ENCODE measurements at regions not wholly inside any gene's neighbourhood (a gene's known extent, or its start where the extent isn't known, plus 50 kb on each side); places are given as distances from the start of the nearest gene placed in this dataset.

GRCh38 chr2:219969508-219969907 lies 342.1 kb downstream of the SLC4A3 start (continued):
- no peak for TF ChIP-seq PRDM2 (tag by site-specific recombination; IDR thresholded peaks at IDR 0.05; ENCODE audit: borderline replicate concordance)

- Histone ChIP-seq H3K36me3 (ENCODE audit: control insufficient read depth in 2 of 2, insufficient read depth in 1 of 2, low read length in 2 of 2) (no peaks in the 10 kb centered on the region), H3K4me3 (ENCODE audit: low read depth, low read length) (no peak overlapping the region), H3K27ac (ENCODE audit: extremely low read depth, low read depth, low read length) (no peak overlapping the region), H3K4me1 (ENCODE audit: control insufficient read depth, insufficient read depth, low read length) (no peaks in the 10 kb centered on the region), H3K9me3 (ENCODE audit: control insufficient read depth, insufficient read depth, low read depth, low read length) (no peaks in the 10 kb centered on the region)
- TF ChIP-seq, protein P1, sequence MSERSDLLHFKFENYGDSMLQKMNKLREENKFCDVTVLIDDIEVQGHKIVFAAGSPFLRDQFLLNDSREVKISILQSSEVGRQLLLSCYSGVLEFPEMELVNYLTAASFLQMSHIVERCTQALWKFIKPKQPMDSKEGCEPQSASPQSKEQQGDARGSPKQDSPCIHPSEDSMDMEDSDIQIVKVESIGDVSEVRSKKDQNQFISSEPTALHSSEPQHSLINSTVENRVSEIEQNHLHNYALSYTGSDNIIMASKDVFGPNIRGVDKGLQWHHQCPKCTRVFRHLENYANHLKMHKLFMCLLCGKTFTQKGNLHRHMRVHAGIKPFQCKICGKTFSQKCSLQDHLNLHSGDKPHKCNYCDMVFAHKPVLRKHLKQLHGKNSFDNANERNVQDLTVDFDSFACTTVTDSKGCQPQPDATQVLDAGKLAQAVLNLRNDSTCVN (tag by site-specific recombination; optimal IDR thresholded peaks at IDR 0.05): no peak
- TF ChIP-seq KLF16 (tag by site-specific recombination; IDR thresholded peaks at IDR 0.05) (no peak), MEIS1 (CRISPR knock-in tag; IDR thresholded peaks at IDR 0.05; ENCODE audit: borderline replicate concordance) (no peak), ZNF157 (tag by site-specific recombination; IDR thresholded peaks at IDR 0.05) (no peak), OSR2 (tag by site-specific recombination; IDR thresholded peaks at IDR 0.05) (no peak), ZNF654 (tag by site-specific recombination; IDR thresholded peaks at IDR 0.05; ENCODE audit: low read depth) (no peak), ZNF114 (tag by site-specific recombination; IDR thresholded peaks at IDR 0.05) (no peak), ZNF76 (tag by site-specific recombination; IDR thresholded peaks at IDR 0.05; ENCODE audit: borderline replicate concordance, low read depth) (no peak), ZBTB44 (tag by site-specific recombination; IDR thresholded peaks at IDR 0.05) (no peak), KLF10 (tag by site-specific recombination; IDR thresholded peaks at IDR 0.05) (no peak)
- POLR2A ChIA-PET: no interaction called here
- CTCF ChIA-PET: no interaction called here
Measured at GRCh38 chr2:219973136-219973535, 345.7 kb downstream of the SLC4A3 start.

DNA sequence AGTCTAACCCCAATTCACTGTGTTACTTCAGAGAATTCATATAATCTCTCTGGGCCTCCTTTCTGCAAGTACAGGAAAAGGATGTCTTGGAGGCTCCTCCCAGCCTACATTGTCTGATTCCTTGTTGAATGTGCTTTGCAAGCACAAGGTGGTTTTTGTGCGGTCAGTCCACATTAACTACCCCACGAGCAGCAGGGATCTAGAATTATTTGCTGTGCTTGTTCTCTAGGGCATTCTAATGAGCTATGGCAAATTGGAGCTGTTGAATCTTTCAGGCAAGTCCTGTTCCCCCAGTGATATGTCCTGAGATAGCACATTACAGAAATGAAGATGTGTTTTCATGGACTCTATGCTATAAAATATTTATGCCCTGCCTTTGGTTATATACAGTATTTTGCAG lies 349.4 kb downstream of the SLC4A3 start:
- no peaks in the 10 kb centered on the region for H3K36me3 ChIP-seq (ENCODE audit: control insufficient read depth in 2 of 2, insufficient read depth in 1 of 2, low read length in 2 of 2)
- H3K4me1 ChIP-seq (ENCODE audit: control insufficient read depth, insufficient read depth, low read length): no peaks in the 10 kb centered on the region
- H3K4me3 ChIP-seq (ENCODE audit: low read depth, low read length): no peak overlapping the region
- TF ChIP-seq TCF7L2 (IDR thresholded peaks at IDR 0.05; ENCODE audit: borderline replicate concordance, low read depth, low read length): no peak
- no peak for TF ChIP-seq SP3 (tag by site-specific recombination; IDR thresholded peaks at IDR 0.05)
- TF ChIP-seq ZNF510 (tag by site-specific recombination; IDR thresholded peaks at IDR 0.05; ENCODE audit: insufficient replicate concordance): no peak
- TF ChIP-seq, protein P2, sequence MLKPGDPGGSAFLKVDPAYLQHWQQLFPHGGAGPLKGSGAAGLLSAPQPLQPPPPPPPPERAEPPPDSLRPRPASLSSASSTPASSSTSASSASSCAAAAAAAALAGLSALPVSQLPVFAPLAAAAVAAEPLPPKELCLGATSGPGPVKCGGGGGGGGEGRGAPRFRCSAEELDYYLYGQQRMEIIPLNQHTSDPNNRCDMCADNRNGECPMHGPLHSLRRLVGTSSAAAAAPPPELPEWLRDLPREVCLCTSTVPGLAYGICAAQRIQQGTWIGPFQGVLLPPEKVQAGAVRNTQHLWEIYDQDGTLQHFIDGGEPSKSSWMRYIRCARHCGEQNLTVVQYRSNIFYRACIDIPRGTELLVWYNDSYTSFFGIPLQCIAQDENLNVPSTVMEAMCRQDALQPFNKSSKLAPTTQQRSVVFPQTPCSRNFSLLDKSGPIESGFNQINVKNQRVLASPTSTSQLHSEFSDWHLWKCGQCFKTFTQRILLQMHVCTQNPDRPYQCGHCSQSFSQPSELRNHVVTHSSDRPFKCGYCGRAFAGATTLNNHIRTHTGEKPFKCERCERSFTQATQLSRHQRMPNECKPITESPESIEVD (tag by site-specific recombination; IDR thresholded peaks at IDR 0.05): no peak
- ChIA-PET CTCF (no interaction called here), POLR2A (no interaction called here)
- H3K9me3 ChIP-seq (ENCODE audit: control insufficient read depth, insufficient read depth, low read depth, low read length): no peaks in the 10 kb centered on the region
- no peak overlapping the region for H3K27ac ChIP-seq (ENCODE audit: extremely low read depth, low read depth, low read length)
